Neuronal stem cell (in vitro differentiated cells): ENCODE measurements at regions not wholly inside any gene's neighbourhood (a gene's known extent, or its start where the extent isn't known, plus 50 kb on each side); places are given as distances from the start of the nearest gene placed in this dataset.

ENCODE experiments used
- DNase-seq: peaks from one replicate; pipeline ENCODE4 v3.0.0-alpha.2; 2013; ENCODE audit warnings: low spot score
- H2AFZ ChIP-seq: one replicate; pipeline ENCODE4 v1.6.1; 2013; ENCODE audit warnings: mild to moderate bottlenecking, low read length, inconsistent platforms
- H2AK5ac ChIP-seq: 2 replicates; pipeline ENCODE4 v1.6.1; 2013; ENCODE audit warnings: low read depth, mild to moderate bottlenecking, inconsistent platforms, low read length, moderate library complexity, mixed read lengths
- H2BK120ac ChIP-seq: 2 replicates; pipeline ENCODE4 v1.6.1; 2013; ENCODE audit warnings: low read depth, mild to moderate bottlenecking, inconsistent platforms, low read length, moderate library complexity, mixed read lengths
- H2BK12ac ChIP-seq: one replicate; pipeline ENCODE4 v1.6.1; 2013; ENCODE audit warnings: low read length, inconsistent platforms
- H2BK15ac ChIP-seq: 2 replicates; pipeline ENCODE4 v1.6.1; 2013; ENCODE audit warnings: mild to moderate bottlenecking, low read length, inconsistent platforms, mixed read lengths
- H2BK5ac ChIP-seq: one replicate; pipeline ENCODE4 v1.6.1; 2013; ENCODE audit warnings: inconsistent platforms, mild to moderate bottlenecking, low read length, moderate library complexity
- H3K14ac ChIP-seq: one replicate; pipeline ENCODE4 v1.6.1; 2013; ENCODE audit warnings: low read length, inconsistent platforms
- H3K18ac ChIP-seq: 2 replicates; pipeline ENCODE4 v1.6.1; 2013; ENCODE audit warnings: low read length, inconsistent platforms
- H3K23ac ChIP-seq: 2 replicates; pipeline ENCODE4 v1.6.1; 2013; ENCODE audit warnings: low read depth, mild to moderate bottlenecking, mixed read lengths, low read length, inconsistent platforms; ENCODE audit not compliant: poor library complexity
- H3K27ac ChIP-seq: replicated peaks from 3 replicates; pipeline ENCODE4 v1.5.1; 2013; ENCODE audit warnings: low read length, inconsistent platforms
- H3K27me3 ChIP-seq, 3 experiments: 2 replicates each; pipeline ENCODE4 v1.6.1; 2013; ENCODE audit warnings: low read length in 3 of 3, mild to moderate bottlenecking in 2 of 3, inconsistent platforms in 1 of 3, low read depth in 1 of 3, mixed read lengths in 1 of 3, moderate library complexity in 1 of 3; ENCODE audit not compliant: control insufficient read depth in 3 of 3, insufficient read depth in 3 of 3
- H3K36me3 ChIP-seq, 2 donors: replicated peaks in 1 of 2; 2 replicates each; pipeline ENCODE4 v1.6.1; 2013; ENCODE audit warnings: low read length in 2 of 2; ENCODE audit not compliant: control insufficient read depth in 2 of 2, insufficient read depth in 2 of 2
- H3K4ac ChIP-seq: 2 replicates; pipeline ENCODE4 v1.6.1; 2013; ENCODE audit warnings: inconsistent platforms, mild to moderate bottlenecking, low read length, moderate library complexity
- H3K4me1 ChIP-seq, 2 donors: 1 replicate in 1 of 2; 2 replicates in 1 of 2; pipeline ENCODE4 v1.6.1; 2013; ENCODE audit warnings: low read length in 2 of 2, low read depth in 1 of 2; ENCODE audit not compliant: control insufficient read depth in 2 of 2, insufficient read depth in 1 of 2
- H3K4me2 ChIP-seq: one replicate; pipeline ENCODE4 v1.6.1; 2013; ENCODE audit warnings: mild to moderate bottlenecking, low read length, inconsistent platforms; ENCODE audit not compliant: insufficient read depth, poor library complexity, severe bottlenecking
- H3K4me3 ChIP-seq, 2 donors: 2 replicates each; pipeline ENCODE4 v1.5.1; 2013; ENCODE audit warnings: low read length in 2 of 2, mild to moderate bottlenecking in 2 of 2, inconsistent platforms in 1 of 2, moderate library complexity in 1 of 2
- H3K79me1 ChIP-seq: one replicate; pipeline ENCODE4 v1.6.1; 2013; ENCODE audit warnings: low read depth, mild to moderate bottlenecking, inconsistent platforms, low read length, moderate library complexity
- H3K9ac ChIP-seq: one replicate; pipeline ENCODE4 v1.6.1; 2013; ENCODE audit warnings: mild to moderate bottlenecking, low read depth, low read length, inconsistent platforms; ENCODE audit not compliant: poor library complexity
- H3K9me3 ChIP-seq, 2 donors: replicated peaks in 1 of 2; 2 replicates each; pipeline versions ENCODE3 to v1.6.1; 2013; ENCODE audit warnings: low read length in 2 of 2, mild to moderate bottlenecking in 2 of 2, inconsistent platforms in 1 of 2, low read depth in 1 of 2, mixed read lengths in 1 of 2, moderate library complexity in 1 of 2; ENCODE audit not compliant: control insufficient read depth in 2 of 2, insufficient read depth in 1 of 2
- H4K8ac ChIP-seq: one replicate; pipeline ENCODE4 v1.6.1; 2013; ENCODE audit warnings: low read depth, mild to moderate bottlenecking, inconsistent platforms, low read length, moderate library complexity
- H4K91ac ChIP-seq: one replicate; pipeline ENCODE4 v1.6.1; 2013; ENCODE audit warnings: low read length, low read depth, mild to moderate bottlenecking, inconsistent platforms; ENCODE audit not compliant: poor library complexity
- WGBS, 2 donors: extraction: QIAGEN DNeasy Blood & Tissue Kit; methylation state at CpG; one replicate each; pipeline ENCODE4 v1.1.7; 2013; ENCODE audit warnings: missing lambda C conversion rate in 2 of 2, mixed read lengths in 1 of 2; ENCODE audit not compliant: insufficient read length in 2 of 2, insufficient replicate concordance in 1 of 2; ENCODE audit errors: extremely low coverage in 2 of 2; 5-methylcytosine and 5-hydroxymethylcytosine counted together

DNA sequence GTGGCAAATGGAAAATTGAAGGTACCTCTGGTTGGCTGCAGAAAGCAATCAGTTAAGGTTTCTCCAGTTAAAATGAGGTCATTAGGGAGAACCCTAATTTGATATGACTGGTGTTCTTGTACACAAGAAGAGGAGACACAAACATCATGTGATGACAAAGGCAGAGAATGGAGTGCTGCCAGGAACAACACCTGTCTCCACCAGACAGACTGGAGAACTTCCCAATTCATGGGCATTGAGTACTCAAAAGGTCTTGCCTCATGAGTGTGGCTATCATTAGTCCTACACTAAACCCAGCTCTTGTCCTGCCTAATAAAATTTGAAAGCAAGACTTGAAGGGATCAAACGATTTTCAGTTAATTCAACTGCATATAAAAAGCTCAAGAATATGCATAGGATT is 152.6 kb downstream of the PTPN20 start:
- no peak overlapping the region for H2BK15ac ChIP-seq
- no peak overlapping the region for H3K4me3 ChIP-seq
- no CpG with 5 or more reads among the region's 1 CpG for WGBS, 2 donors
- H2BK5ac ChIP-seq, result no peak overlapping the region
- no peak overlapping the region for H2BK120ac ChIP-seq
- H3K9me3 ChIP-seq, result no peaks in the 10 kb centered on the region
- H3K14ac ChIP-seq, result no peak overlapping the region
- no peak for DNase-seq
- peaks cover 0 to 3% of the 10 kb centered on the region in 2 donors for H3K4me1 ChIP-seq
- no peak overlapping the region for H3K9ac ChIP-seq
- H3K36me3 ChIP-seq, result no peaks in the 10 kb centered on the region
- H3K23ac ChIP-seq, result no peak overlapping the region
- no peaks in the 10 kb centered on the region for H3K79me1 ChIP-seq
- no peak overlapping the region for H4K91ac ChIP-seq
- no peaks in the 10 kb centered on the region for H3K27me3 ChIP-seq
- H3K4ac ChIP-seq, result no peak overlapping the region
- no peak overlapping the region for H3K18ac ChIP-seq
- H2AFZ ChIP-seq, result no peak overlapping the region
- H2BK12ac ChIP-seq, result no peak overlapping the region
- no peak overlapping the region for H4K8ac ChIP-seq
- H3K27ac ChIP-seq, result no peak overlapping the region
- no peak overlapping the region for H3K4me2 ChIP-seq
- H2AK5ac ChIP-seq, result no peak overlapping the region

DNA sequence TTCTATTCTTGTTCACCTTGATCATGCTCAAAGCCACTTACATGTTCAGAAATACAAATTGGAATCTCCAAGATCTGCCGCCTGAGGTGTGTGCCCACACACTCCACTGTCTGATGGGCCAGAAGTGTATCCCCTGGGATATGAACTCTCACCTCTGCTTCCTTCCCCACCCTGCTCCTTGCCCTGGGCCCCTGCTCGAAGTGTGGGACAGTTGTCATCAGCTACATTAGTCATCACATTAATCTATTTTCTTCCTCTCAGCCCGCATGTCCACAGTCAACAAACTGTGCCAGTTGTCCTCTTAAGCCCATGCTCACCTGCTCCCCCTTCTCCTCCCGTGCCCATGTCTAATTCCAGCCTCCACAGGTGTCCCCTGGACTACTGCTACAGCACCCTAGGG is 154.7 kb downstream of the PTPN20 start:
- Histone ChIP-seq H4K91ac (no peak overlapping the region), H3K4me3 (no peak overlapping the region), H3K4me2 (no peak overlapping the region), H3K9ac (no peak overlapping the region), H4K8ac (no peak overlapping the region), H2BK120ac (no peak overlapping the region), H3K36me3 (no peaks in the 10 kb centered on the region), H3K4me1 (peaks cover 0 to 3% of the 10 kb centered on the region in 2 donors), H3K23ac (no peak overlapping the region), H2AFZ (no peak overlapping the region), H2BK5ac (no peak overlapping the region), H3K4ac (no peak overlapping the region), H3K27ac (no peak overlapping the region), H3K14ac (no peak overlapping the region), H3K79me1 (no peaks in the 10 kb centered on the region), H2AK5ac (no peak overlapping the region), H3K9me3 (no peaks in the 10 kb centered on the region), H2BK12ac (no peak overlapping the region), H3K18ac (no peak overlapping the region), H2BK15ac (no peak overlapping the region), H3K27me3 (no peaks in the 10 kb centered on the region)
- no CpG with 5 or more reads among the region's 4 CpGs for WGBS, 2 donors
- no peak for DNase-seq

DNA sequence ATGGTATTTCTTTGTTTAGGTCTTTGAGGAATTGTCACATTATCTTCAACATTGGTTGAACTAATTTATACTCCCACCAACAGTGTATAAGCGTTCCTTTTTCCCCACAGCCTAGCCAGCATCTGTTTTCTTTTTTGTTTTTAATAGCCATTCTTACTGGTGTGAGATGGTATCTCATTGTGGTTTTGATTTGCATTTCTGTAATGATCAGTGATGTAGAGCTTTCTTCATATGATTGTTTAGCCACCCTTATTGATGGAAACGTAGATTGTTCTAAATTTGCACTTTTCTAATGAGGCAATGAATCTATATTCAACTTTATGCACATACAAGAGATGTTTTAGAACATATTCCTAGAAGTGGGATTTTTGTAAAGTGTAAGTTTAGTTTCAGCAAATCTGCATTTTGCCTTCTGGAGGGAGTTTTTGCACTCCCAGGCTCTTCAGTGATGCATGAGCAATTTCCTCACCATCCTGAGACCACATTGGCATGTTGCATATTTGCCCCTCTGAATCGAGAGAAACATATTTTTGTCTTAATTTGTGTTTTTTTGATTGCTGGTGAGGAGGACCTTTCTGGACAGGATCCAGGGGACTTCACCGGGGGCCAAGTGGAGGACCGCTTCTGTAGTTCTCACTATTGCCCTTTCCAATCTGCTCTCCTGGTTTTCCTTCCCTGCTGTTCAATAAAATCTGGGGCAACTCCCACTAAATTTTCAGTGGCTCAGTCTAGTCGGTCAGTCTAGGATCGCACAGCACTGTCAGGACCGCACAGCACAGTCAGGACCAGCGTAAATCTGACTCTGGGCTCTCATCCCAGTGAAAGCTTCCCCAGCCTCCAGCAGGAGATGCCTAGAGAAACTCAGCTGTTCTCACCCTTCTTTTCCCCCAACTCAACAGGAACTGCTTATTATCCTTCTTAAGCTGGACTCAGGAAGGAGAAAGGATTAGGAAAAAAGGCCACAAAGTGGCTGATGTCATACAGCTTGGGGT is 157.0 kb downstream of the PTPN20 start:
- H3K27me3 ChIP-seq, result no peaks in the 10 kb centered on the region
- no peak overlapping the region for H4K91ac ChIP-seq
- H3K36me3 ChIP-seq, result no peaks in the 10 kb centered on the region
- H3K23ac ChIP-seq, result no peak overlapping the region
- no peak overlapping the region for H2BK5ac ChIP-seq
- no peak overlapping the region for H3K4me3 ChIP-seq
- no peak overlapping the region for H3K27ac ChIP-seq
- peak overlapping the region; percentile 63 for H2AFZ ChIP-seq
- H3K4me2 ChIP-seq, result no peak overlapping the region
- no peak overlapping the region for H2BK15ac ChIP-seq
- DNase-seq, result no peak
- no peak overlapping the region for H3K9ac ChIP-seq
- no peak overlapping the region for H2BK120ac ChIP-seq
- H2BK12ac ChIP-seq, result no peak overlapping the region
- H3K79me1 ChIP-seq, result no peaks in the 10 kb centered on the region
- H3K14ac ChIP-seq, result no peak overlapping the region
- H3K4ac ChIP-seq, result no peak overlapping the region
- H3K4me1 ChIP-seq, result peaks cover 0 to 3% of the 10 kb centered on the region in 2 donors
- WGBS, 2 donors, result no CpG with 5 or more reads among the region's 9 CpGs
- no peaks in the 10 kb centered on the region for H3K9me3 ChIP-seq
- no peak overlapping the region for H2AK5ac ChIP-seq
- H4K8ac ChIP-seq, result no peak overlapping the region
- H3K18ac ChIP-seq, result peak overlapping the region; percentile 87

DNA sequence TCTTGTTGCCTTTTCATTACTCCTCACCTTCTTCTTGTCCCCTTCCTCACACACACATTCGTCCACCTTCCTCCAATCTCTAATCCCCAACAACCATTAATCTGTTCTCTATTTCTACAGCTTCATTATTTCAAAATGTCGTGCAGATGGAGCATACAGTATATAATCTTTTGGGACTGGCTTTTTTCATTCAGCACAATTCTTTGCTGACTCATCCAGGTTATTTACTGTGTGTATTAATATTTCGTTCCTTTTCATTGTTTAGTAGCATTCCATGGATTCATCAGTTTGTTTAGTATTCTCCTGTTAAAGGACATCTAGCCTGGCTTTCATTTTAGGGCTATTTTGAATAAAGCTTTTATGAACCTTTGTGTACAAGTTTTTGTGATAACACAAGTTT is 159.3 kb downstream of the PTPN20 start:
- H2BK15ac ChIP-seq, result no peak overlapping the region
- no peak overlapping the region for H3K18ac ChIP-seq

More for the DNA sequence above, 159.3 kb downstream of the PTPN20 start:
- Histone ChIP-seq H3K14ac (no peak overlapping the region), H3K27ac (no peak overlapping the region), H2BK5ac (no peak overlapping the region), H4K91ac (no peak overlapping the region), H2BK120ac (no peak overlapping the region), H3K27me3 (no peaks in the 10 kb centered on the region), H3K9ac (no peak overlapping the region), H2AK5ac (no peak overlapping the region), H4K8ac (peak overlapping the region; percentile 29), H3K4me1 (peaks cover 0 to 3% of the 10 kb centered on the region in 2 donors), H3K9me3 (no peaks in the 10 kb centered on the region), H3K4ac (no peak overlapping the region), H3K4me3 (no peak overlapping the region), H3K23ac (no peak overlapping the region), H2BK12ac (no peak overlapping the region), H3K4me2 (no peak overlapping the region), H3K79me1 (no peaks in the 10 kb centered on the region), H3K36me3 (no peaks in the 10 kb centered on the region), H2AFZ (no peak overlapping the region)
- no peak for DNase-seq
- 100% methylated on average over 1 of the region's 3 CpGs; no CpG with 5 or more reads in 1 of the 2 donors for WGBS, 2 donors
